ENCODE measurements at regions not wholly inside any gene's neighbourhood (a gene's known extent, or its start where the extent isn't known, plus 50 kb on each side); places are given as distances from the start of the nearest gene placed in this dataset.

GRCh38 chr5:61277190-61277589 is 54.9 kb upstream of the ZSWIM6 start:
- peak; percentile 63 for DNase-seq (ENCODE audit: low read depth, low spot score)
- peak; percentile 57 for TF ChIP-seq CTCF (IDR thresholded peaks at IDR 0.05; ENCODE audit: low read depth, low read length)
- in situ Hi-C loops (cut with HindIII; ENCODE audit: low sequenced_read_pairs) = no loop called here
- H3K4me3 ChIP-seq (ENCODE audit: low read depth, low read length) = no peak overlapping the region

GRCh38 chr5:61277781-61278180 is 54.3 kb upstream of the ZSWIM6 start:
- no peak overlapping the region for H3K4me3 ChIP-seq (ENCODE audit: low read depth, low read length)
- DNase-seq (ENCODE audit: low read depth, low spot score) = no peak
- TF ChIP-seq CTCF (IDR thresholded peaks at IDR 0.05; ENCODE audit: low read depth, low read length) = no peak
- in situ Hi-C loops (cut with HindIII; ENCODE audit: low sequenced_read_pairs) = no loop called here

GRCh38 chr5:61279725-61280124 is 52.3 kb upstream of the ZSWIM6 start:
- in situ Hi-C loops (cut with HindIII; ENCODE audit: low sequenced_read_pairs) = no loop called here
- no peak for DNase-seq (ENCODE audit: low read depth, low spot score)
- TF ChIP-seq CTCF (IDR thresholded peaks at IDR 0.05; ENCODE audit: low read depth, low read length) = no peak
- H3K4me3 ChIP-seq (ENCODE audit: low read depth, low read length) = no peak overlapping the region

- peak; percentile 86 for DNase-seq (ENCODE audit: low read depth, low spot score)
- no peak for TF ChIP-seq CTCF (IDR thresholded peaks at IDR 0.05; ENCODE audit: low read depth, low read length)
- in situ Hi-C loops (cut with HindIII; ENCODE audit: low sequenced_read_pairs) = no loop called here
- no peak overlapping the region for H3K4me3 ChIP-seq (ENCODE audit: low read depth, low read length)
Observed at GRCh38 chr5:61280205-61280604, 51.9 kb upstream of the ZSWIM6 start.

- in situ Hi-C loops (cut with HindIII; ENCODE audit: low sequenced_read_pairs) = no loop called here
- DNase-seq (ENCODE audit: low read depth, low spot score) = no peak
- no peak overlapping the region for H3K4me3 ChIP-seq (ENCODE audit: low read depth, low read length)
- TF ChIP-seq CTCF (IDR thresholded peaks at IDR 0.05; ENCODE audit: low read depth, low read length) = no peak
Observed at GRCh38 chr5:61280761-61281427, 51.2 kb upstream of the ZSWIM6 start.

GRCh38 chr5:61281686-61282085 is 50.4 kb upstream of the ZSWIM6 start:
- no peak for TF ChIP-seq CTCF (IDR thresholded peaks at IDR 0.05; ENCODE audit: low read depth, low read length)
- in situ Hi-C loops (cut with HindIII; ENCODE audit: low sequenced_read_pairs) = no loop called here
- DNase-seq (ENCODE audit: low read depth, low spot score) = no peak
- H3K4me3 ChIP-seq (ENCODE audit: low read depth, low read length) = no peak overlapping the region
